Psoas muscle (tissue), 7 donors: ENCODE measurements at regions not wholly inside any gene's neighbourhood (a gene's known extent, or its start where the extent isn't known, plus 50 kb on each side); places are given as distances from the start of the nearest gene placed in this dataset.

Experiments
- ATAC-seq, 4 donors: fragments of 200-7000 bp; cut with Tn5 transposase; one replicate each; pipeline ENCODE4 v1.9.1; 2020; ENCODE audit warnings: moderate library complexity in 3 of 4, mild to moderate bottlenecking in 2 of 4
- DNase-seq, 2 donors: peaks; one replicate each; pipeline ENCODE4 v3.0.0-alpha.2; 2020
- H3K27ac ChIP-seq: fragments of 200-600 bp; one replicate; pipeline ENCODE4 v1.8.0; 2022
- H3K27me3 ChIP-seq, 3 donors: fragments of 200-600 bp in 1 of 3; one replicate each; pipeline versions ENCODE4 v1.6.1 to v1.8.0; 2013 to 2022; ENCODE audit warnings: low read length in 2 of 3, mild to moderate bottlenecking in 2 of 3, moderate library complexity in 1 of 3; ENCODE audit not compliant: insufficient read depth in 3 of 3
- H3K36me3 ChIP-seq, 2 donors: fragments of 200-600 bp in 1 of 2; one replicate each; pipeline versions ENCODE4 v1.6.1 to v1.8.0; 2013 to 2022; ENCODE audit warnings: low read depth in 1 of 2, mild to moderate bottlenecking in 1 of 2, moderate library complexity in 1 of 2; ENCODE audit not compliant: insufficient read depth in 1 of 2
- H3K4me1 ChIP-seq: fragments of 200-600 bp; one replicate; pipeline ENCODE4 v1.8.0; 2022
- H3K4me3 ChIP-seq: fragments of 200-600 bp; one replicate; pipeline ENCODE4 v1.8.0; 2022; ENCODE audit warnings: mild to moderate bottlenecking
- H3K9me3 ChIP-seq: fragments of 200-600 bp; one replicate; pipeline ENCODE4 v1.8.0; 2022
- WGBS, 3 donors: extraction: QIAGEN DNeasy Blood & Tissue Kit; methylation state at CpG; one replicate each; pipeline versions ENCODE4 v1.1.6 to v1.1.7; 2013; 5-methylcytosine and 5-hydroxymethylcytosine counted together
- intact Hi-C, 2 donors: fragments of 100-400 bp; cut with DNase I; formaldehyde crosslinking; loops; one replicate each; pipeline versions ENCODE4 v1.11.0 to v1.14.2; 2022
- TF ChIP-seq, protein P1 (sequence below): fragments of 200-600 bp; IDR thresholded peaks from one replicate; pipeline ENCODE4 v1.8.0; 2022; ENCODE audit warnings: antibody characterized with exemption
- donor health status: healthy with polysubstance abuse.
- donor health status: DM: no; HTN: no; CAD: no; lungs with moderate emphysema.
- donor health status: Bipolar disorder and iron deficiency.
- donor health status: healthy.
- donor health status: DM: yes; HTN: yes; CAD: no.
- donor health status: DM: no; HTN: no; CAD: no.
- donor health status: DM: yes; HTN: yes; CAD: no.

GRCh38 chr3:109952924-109953323, 615.6 kb upstream of the DPPA4 start:
- TF ChIP-seq, protein P1, sequence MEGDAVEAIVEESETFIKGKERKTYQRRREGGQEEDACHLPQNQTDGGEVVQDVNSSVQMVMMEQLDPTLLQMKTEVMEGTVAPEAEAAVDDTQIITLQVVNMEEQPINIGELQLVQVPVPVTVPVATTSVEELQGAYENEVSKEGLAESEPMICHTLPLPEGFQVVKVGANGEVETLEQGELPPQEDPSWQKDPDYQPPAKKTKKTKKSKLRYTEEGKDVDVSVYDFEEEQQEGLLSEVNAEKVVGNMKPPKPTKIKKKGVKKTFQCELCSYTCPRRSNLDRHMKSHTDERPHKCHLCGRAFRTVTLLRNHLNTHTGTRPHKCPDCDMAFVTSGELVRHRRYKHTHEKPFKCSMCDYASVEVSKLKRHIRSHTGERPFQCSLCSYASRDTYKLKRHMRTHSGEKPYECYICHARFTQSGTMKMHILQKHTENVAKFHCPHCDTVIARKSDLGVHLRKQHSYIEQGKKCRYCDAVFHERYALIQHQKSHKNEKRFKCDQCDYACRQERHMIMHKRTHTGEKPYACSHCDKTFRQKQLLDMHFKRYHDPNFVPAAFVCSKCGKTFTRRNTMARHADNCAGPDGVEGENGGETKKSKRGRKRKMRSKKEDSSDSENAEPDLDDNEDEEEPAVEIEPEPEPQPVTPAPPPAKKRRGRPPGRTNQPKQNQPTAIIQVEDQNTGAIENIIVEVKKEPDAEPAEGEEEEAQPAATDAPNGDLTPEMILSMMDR, result no peak
- no peak for DNase-seq
- Histone ChIP-seq H3K9me3 (no peaks in the 10 kb centered on the region), H3K27ac (no peak overlapping the region), H3K27me3 (no peaks in the 10 kb centered on the region), H3K36me3 (no peaks in the 10 kb centered on the region), H3K4me3 (no peak overlapping the region), H3K4me1 (no peaks in the 10 kb centered on the region)
- ATAC-seq, result no peak
- 77 to 88% (median 84%) methylated on average over 2 of the region's 2 CpGs for WGBS, 3 donors
- intact Hi-C loops, result no loop called here

GRCh38 chr3:109963831-109964230, 626.5 kb upstream of the DPPA4 start:
- no peak overlapping the region for H3K27ac ChIP-seq
- no peaks in the 10 kb centered on the region for H3K9me3 ChIP-seq
- no peaks in the 10 kb centered on the region for H3K27me3 ChIP-seq
- ATAC-seq (no peak), DNase-seq (no peak)
- no peaks in the 10 kb centered on the region for H3K4me1 ChIP-seq
- TF ChIP-seq, protein P1, result no peak
- intact Hi-C loops, result no loop called here
- H3K36me3 ChIP-seq, result no peaks in the 10 kb centered on the region
- WGBS, 3 donors, result 72 to 73% (median 73%) methylated on average over 4 of the region's 4 CpGs
- no peak overlapping the region for H3K4me3 ChIP-seq

DNA sequence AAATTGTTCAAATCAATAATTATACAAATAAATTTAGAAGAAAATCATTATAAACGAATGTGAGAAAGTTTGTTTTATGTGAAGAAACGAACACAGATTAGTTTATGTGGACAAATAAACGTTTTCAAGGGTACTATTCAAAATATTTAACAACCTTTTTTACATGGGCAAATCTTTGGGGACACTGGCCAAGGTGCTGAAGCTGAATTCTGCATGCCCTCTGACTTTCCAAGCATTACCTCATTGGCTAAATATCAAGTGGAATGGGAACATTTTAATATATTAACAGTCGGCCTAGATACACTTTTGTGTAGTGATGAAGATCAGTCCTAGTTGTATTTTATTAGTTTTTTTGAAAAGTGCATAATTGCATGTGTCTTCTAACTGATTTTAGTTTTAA, 636.4 kb upstream of the DPPA4 start:
- TF ChIP-seq, protein P1, result no peak
- no peak overlapping the region for H3K27ac ChIP-seq
- H3K27me3 ChIP-seq, result no peaks in the 10 kb centered on the region
- no peak overlapping the region for H3K4me3 ChIP-seq
- ATAC-seq (no peak), DNase-seq (no peak)
- H3K9me3 ChIP-seq, result no peaks in the 10 kb centered on the region
- intact Hi-C loops, result no loop called here
- H3K36me3 ChIP-seq, result no peaks in the 10 kb centered on the region
- no peaks in the 10 kb centered on the region for H3K4me1 ChIP-seq
- 30 to 35% (median 34%) methylated on average over 4 of the region's 4 CpGs for WGBS, 3 donors

DNA sequence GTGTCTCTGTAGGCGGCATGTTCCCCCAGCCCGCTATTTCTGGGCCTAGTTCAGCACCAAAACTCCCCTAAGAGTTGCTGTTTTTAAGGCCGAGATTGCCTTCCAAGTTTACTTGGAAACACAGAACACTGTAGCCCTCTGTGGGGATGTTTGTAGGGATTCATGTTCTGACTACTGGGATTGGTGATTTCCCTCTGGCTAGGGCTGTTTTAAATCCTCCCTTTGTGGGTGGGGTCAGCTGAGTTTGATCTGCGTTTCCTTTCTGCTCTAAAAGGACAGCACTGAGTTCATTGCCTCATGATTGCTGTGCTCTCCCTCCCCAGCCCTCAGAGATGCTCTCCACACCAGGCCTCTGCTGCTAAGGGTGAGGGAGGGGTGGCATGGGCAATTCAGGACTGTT, 640.6 kb upstream of the DPPA4 start:
- Histone ChIP-seq H3K36me3 (no peaks in the 10 kb centered on the region), H3K4me3 (no peak overlapping the region), H3K9me3 (no peaks in the 10 kb centered on the region), H3K4me1 (no peaks in the 10 kb centered on the region), H3K27ac (no peak overlapping the region), H3K27me3 (no peaks in the 10 kb centered on the region)
- 46 to 52% (median 48%) methylated on average over 4 of the region's 4 CpGs for WGBS, 3 donors
- ATAC-seq, result no peak
- intact Hi-C loops, result no loop called here
- TF ChIP-seq, protein P1, result no peak
- no peak for DNase-seq

DNA sequence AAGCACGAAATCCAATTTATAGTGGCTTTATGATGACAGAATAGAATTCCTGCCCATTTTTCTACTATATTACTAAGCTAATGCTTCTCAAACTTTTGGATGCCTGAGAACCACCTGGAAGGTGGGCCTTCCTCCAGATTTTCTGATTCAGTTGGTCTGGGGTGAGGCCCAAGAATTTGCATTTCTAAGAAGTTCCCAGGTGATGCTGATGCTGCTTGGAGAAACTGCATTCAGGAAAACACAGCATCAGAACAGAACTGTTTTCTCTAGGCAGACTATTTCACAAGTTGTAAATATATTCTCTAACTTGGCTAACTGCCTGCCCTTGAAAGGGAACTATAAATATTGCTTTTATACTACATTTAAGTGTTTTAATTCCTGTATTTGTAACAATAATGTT, 644.9 kb upstream of the DPPA4 start:
- 71 to 88% (median 77%) methylated on average over 1 of the region's 1 CpG for WGBS, 3 donors
- Histone ChIP-seq H3K27ac (no peak overlapping the region), H3K9me3 (no peaks in the 10 kb centered on the region), H3K4me3 (no peak overlapping the region), H3K4me1 (no peaks in the 10 kb centered on the region), H3K36me3 (no peaks in the 10 kb centered on the region), H3K27me3 (no peaks in the 10 kb centered on the region)
- no peak for DNase-seq
- intact Hi-C loops, result no loop called here
- TF ChIP-seq, protein P1, result no peak
- no peak for ATAC-seq
